CD4-positive, alpha-beta T cell treated with Interleukin-21 for 1 hour (primary cell): ENCODE measurements at regions not wholly inside any gene's neighbourhood (a gene's known extent, or its start where the extent isn't known, plus 50 kb on each side); places are given as distances from the start of the nearest gene placed in this dataset.

Experiments
- DNase-seq: peaks from one replicate; pipeline ENCODE4 v3.0.0-alpha.2; 2020

DNA sequence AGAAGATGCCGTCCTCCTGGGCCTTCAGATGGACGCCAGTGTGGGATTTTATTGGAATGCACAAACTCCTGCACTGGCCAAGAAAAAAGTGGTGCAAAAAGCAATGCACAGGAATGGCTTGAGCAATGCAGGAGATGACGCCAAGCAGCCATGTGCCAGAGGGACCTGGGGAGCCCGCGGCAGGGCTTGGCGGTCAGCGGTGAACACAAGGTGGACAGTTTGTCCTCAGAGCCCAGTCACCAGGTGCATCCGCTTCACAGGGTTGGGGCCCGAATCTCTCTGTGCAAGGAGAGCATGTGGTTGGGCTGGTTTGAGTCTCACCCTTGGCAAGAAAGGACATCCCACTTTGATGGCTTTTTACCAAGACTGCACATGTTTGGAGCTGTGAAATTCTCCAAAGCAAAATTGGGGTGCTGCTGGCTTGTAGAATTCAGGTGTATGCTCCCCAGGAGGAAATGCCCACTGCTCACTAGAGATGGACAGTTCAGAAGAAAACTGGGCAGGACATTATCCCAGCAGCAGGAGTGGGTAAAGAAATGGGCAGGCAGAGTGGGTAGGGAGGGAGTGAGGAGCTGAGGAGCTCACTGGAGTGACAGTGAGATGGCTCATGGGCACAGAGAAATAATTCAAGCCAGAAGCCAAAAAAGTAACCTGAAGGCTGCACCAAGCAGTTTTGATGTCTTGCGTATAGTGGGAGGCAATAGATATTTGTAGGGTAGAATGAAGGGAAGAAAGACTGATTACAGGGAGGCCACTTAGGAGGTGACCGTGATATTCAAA is 463.9 kb downstream of the MTRR start:
- DNase-seq = no peak

DNA sequence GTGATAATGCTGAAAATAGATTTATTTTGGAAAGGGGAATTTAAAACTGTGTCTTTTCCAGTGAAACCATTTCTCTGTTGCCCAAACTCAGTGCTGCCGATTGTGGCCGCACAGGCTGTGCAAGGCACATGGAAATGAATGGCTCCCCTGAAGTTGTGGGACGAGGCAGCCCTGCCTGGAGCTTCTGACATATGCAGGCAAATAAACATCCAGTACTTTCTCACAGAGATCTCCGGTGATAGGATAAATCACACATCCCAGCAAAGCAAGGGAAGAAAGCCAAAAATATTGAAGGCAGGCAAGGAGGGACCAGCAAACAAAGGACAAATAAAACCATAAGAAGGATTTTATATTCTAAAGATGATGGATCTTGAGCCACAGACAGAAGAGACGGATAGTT is 464.5 kb downstream of the MTRR start:
- DNase-seq = no peak

DNA sequence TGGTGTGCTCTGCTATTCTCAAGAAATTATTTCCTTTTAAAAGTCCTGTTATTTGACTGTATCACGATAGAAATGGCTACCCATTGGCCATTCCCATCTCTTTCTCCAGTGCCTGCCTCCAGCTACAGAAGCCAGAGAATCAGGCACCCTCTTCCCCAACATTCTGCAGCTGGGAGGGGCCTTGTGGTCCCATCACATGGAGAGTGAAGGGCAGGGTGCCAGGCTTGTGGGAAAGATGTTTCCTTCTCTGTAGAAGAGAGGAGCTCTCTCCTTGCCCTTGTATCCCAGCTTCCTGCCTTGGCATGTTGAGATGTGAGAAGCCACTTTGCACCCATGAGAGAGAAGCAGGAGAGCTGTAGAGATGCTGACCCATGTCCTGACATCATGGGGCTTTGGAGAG is 465.0 kb downstream of the MTRR start:
- DNase-seq = no peak

DNA sequence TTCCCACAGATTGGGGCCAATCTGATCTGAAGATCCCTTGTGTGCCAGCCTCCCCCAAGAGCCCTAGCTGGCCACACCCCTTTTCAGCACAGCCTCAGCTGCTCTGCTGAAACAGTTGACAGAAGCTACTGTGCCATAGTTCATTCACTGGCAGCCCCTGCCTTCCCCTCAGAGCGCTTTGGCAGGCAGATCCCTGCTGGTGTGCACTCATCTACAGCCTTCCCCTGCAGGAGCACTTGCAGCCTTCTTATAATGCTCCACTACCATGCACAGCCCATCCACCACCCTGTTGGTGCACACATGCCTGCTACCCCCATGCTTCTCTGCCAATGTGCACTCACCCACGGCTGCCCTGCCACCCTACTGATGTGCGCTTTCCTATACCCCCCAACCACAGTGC is 471.3 kb downstream of the MTRR start:
- no peak for DNase-seq

DNA sequence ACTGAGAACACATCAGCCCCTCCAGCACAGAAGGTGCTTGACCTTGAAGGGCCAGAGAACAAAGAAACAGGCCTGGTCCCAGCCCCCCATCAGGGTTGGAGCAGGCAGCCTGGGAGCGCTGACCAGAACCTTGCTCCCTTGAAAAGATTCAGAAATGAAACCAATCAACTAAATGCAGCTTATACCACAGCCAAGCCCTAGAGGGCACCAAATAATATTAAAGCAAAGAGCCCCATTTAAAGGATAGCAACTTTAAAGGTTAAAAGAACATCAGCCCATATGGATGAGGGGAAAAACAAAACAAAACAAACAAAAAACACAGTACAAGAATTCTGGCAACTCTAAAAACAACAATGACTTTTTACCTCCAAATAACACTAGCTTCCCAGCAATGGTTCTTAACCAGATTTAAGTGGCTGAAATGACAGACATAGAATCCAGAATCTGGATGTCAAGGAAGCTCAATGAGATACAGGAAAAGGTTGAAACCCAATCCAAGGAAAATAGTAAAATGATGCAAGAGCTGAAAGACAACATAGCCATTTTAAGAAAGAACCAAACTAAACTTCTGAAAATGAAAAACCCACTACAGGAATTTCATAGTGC is 471.9 kb downstream of the MTRR start:
- no peak for DNase-seq

DNA sequence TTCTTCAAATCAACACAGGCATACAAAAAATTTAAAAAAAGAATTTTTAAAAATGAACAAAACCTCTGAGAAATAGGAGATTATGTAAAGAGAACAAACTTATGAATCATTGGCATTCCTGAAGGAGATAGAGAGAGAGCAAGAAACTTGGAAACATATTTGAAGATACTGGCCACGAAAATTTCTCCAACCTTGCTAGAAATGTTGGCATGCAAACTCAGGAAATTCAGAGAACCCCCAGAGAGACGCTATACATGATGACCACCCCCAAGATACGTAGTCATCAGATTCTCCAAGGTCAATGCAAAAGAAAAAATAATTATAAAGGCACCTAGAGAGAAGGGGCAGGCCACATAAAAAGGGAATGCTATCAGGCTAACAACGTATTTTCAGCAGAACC is 472.5 kb downstream of the MTRR start:
- no peak for DNase-seq

DNA sequence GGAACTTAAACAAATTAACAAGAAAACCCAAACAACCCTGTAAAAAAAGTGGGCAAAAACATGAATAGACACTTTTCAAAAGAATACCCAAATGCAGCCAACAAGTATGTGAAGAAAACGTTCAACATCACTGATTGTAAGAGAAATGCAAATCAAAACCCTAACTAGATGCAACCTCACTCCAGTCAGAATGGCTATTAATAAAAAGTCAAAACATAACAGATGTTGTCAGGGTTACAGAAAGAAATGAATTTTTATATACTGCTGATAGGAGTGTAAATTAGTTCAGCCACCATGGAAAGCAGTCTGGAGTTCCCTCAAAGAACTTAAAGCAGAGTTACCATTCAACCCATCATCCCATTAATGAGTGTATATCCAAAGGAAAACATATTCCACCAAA is 479.0 kb downstream of the MTRR start:
- no peak for DNase-seq

DNA sequence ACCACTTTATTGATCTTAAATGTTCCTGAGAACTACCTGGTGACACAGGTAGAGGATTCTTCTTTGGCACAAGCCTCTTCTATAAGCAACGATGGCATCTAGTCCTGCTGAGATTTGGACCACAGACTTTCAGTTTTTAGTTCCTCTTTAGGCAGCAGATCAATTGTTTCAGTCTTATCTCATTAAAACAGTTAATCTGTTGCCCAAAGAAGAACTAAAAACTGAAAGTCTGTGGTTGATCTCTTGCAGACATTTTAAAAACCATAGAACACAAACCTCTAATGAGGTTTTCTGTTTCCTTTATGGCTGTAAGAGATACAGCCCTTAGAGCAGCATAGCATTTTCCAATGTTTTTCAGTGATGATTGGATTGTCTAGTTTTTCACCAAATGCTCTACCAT is 480.9 kb downstream of the MTRR start:
- no peak for DNase-seq

DNA sequence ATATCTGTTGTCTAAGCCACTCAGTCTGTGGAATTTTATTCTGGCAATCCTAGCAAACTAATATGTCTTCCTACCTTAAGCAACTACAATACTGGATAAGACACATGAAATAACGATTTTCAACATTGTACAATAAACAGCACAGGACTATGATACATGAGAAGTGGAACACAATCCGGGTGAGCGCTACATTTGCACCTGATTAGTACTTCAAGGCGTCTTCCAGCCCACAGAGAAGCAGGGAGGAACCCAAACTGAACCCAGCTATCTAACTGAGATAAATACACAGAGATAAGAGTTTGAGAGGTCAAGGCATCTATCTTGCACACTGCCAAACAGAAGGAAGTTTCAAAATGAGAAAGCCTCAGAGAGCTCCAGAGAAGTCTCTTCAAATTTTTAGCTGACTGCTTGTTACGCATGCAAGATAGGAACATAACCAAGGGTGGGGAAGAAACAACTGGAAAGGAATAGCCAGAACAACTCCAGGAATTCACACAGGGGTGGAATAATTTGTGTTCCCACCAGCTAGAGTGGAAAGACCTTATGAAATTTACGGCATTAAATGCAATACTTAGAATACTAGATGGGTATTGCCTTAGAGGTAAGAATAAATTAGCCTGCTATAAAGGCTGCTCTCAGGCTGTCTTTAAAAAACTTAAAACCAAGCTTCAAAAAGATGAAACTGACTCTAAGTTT is 481.8 kb downstream of the MTRR start:
- DNase-seq = no peak

DNA sequence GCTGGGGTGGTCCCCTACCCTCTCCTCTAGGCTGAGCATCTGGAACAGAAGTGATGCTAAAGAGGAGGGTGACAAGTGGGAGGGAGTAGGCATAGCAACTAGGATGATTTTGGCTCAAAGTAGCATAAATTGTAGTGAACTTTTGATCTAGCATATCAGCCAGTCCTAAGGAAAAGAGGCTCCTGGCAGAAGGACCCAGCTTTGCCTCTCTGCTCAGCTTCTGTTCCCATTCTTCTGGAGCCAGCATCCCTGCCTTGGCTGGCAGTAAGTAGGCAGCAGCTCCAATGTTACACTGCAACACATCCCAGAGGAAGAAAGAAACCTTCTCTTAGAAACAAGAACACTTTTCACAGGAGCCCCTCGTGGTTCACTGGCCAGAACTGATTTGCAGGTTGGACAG is 487.0 kb downstream of the MTRR start:
- DNase-seq = no peak

DNA sequence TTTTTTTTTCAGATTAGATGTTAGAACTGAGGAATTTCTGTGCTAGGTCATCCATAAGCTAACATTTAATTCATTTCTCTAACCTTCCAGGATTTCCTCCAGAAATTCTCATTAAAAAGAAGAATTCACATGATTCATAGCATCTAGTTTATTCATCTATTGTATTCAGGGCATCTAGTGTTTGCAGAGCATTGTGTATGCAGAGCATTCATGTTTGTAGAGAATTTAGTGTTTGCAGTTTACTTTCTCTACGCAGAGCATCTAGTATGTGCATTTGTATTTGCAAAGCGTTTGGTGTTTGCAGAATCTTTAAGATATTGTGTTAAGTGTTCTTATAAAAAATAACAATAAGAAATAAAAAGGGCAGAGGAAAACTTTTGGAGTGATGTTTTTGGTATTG is 491.1 kb downstream of the MTRR start:
- no peak for DNase-seq

DNA sequence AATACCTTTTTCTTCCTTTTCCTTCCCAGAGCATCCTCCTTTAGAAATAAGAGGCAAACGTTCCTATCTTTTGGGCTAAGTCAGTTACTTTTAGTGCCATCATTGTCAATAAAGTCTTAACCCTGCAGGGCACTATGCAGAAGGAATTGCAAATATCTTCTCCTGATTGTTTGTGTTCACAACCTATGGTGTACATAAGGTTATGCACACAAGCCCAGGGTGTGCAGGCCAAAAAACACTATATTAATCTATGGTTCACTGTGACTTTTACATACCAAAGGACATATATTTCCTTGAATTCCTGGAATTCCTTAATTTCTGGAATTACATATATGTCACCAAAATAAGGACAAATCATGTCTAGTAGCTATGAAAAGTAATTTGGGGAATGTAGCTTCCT is 493.5 kb downstream of the MTRR start:
- DNase-seq = no peak

DNA sequence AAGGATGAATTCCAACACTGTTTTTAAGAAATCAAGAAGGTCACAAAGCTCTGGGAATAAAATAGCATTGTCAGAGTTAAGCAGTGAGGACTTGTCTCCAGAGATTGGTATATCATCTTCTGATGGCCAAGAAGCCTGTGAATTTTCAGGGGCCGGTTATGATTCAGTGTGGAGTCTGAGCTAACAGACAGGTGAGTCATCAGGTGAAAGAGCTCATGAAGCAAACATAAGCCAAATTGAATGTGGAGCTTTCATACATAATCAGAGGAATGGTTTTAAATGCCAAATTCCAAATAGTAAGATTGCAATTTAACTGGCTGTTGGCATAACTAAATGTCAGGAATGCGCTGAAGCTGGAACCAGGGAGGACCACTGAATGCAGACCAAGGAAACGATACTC is 494.2 kb downstream of the MTRR start:
- no peak for DNase-seq

DNA sequence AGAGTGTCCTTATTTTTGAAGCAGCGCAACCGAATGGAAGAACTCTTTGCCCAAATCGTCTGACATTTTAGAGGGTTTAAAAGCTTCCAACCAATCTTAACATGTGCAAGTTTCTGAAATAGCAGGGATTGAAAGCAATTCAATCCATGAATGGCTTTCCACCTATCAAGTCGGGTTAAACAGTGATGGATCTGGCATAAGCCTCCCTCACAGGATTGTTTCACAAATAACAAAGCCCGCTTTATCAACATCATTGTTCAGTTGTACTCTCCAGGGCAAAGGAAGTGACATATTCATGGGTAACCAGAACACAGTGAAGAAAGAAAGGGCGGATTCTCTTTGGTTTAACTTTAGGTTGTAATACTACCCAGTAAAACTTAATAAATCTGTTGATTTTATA is 497.3 kb downstream of the MTRR start:
- DNase-seq = no peak

DNA sequence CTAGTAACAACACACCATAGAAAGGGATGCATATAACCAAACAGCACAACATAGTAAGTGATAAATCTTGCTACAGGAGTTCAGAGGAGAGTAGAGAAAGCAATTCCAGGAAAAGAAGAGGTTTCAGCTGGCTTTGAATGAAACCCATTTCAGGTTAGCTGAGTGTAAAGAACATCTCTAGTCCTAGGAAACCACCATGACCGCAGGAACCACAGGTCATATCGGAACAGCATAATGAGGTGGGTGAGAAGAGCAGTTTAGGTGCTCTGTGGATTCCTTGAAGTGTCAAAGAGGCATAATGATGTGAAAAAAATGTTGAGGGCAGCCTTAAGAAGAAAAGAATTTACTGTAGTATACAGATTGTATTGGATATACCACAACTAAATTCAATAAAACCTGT is 507.5 kb downstream of the MTRR start:
- DNase-seq = no peak

DNA sequence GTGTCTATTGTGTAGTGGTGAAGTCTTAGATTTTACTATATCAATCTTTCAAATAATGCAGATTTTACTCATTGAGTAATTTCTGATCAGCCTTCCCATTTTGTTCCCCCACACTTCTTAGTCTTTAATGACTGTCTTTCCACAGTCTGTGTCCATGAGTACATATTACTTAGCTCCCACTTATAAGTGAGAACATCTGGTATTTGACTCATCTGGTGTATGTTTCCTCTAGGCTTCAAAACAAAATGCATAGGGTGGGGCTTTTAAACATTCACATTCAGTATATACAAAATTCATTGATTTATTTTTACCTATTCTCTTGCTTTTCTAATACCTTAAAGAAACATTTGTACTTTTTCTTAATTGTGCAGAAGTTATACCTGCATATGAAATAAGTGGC is 513.0 kb downstream of the MTRR start:
- DNase-seq = no peak

DNA sequence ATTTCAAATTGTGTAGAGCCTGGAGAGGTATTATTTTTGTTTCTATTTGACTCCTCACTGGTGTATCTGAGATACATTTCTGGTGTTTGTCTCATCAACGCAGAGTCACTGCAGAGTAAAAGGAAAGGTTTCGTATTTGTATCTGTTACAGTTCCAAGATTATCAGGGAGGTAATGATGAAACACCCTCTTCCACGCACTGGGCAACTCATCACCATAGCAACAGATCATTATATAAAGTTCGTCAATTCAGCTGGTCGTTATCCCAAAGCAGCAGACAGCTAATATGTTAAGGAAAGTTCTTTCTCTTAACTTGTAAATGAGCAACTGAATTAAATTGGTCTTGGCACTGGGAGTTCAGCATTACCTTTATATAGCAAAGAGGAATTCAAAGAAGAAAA is 513.5 kb downstream of the MTRR start:
- DNase-seq = no peak

DNA sequence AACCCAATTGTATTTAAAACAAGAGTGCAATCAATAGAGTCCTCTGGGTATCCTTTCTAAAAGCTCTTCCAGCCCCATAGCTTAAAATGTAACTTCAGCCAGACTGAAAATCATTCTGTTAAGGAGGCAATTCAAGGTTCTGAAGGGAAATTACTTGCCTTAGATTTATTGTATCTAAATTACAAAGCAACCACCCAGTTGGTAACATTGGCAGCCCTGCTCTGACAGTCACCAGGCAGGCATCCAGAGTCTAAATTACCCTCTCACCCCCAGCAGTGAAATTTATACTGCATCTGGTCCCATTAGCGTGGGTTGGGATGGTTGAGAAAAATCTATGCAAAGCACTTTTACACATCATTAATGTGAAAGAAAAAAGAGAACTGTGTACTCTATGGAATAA is 514.7 kb downstream of the MTRR start:
- DNase-seq = no peak

DNA sequence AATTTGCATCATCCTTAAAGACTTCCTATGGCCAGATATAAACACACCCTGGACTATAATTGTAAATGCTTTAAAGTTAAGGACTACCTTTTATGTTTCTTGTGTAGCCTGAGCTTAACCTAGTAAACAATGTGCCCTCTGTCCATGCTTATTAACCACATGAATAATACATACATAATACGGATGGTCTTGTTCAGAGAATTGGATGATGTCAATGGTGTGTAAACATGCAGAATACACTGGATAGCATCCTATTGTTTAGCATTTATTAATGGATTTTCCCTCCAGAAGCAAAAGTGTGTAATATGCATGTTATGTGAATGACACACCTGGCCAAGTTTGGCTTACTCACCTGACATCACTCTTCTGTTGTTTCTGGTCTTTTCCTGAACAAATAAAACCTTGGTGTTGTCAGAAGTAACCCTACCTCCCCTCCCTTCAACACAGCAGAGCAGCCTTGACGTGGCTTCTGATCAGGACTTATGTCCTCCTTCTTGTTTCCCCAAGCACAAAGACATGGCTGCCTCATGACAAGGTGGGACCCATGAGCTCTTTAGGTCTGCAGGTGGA is 517.9 kb downstream of the MTRR start:
- DNase-seq = no peak

DNA sequence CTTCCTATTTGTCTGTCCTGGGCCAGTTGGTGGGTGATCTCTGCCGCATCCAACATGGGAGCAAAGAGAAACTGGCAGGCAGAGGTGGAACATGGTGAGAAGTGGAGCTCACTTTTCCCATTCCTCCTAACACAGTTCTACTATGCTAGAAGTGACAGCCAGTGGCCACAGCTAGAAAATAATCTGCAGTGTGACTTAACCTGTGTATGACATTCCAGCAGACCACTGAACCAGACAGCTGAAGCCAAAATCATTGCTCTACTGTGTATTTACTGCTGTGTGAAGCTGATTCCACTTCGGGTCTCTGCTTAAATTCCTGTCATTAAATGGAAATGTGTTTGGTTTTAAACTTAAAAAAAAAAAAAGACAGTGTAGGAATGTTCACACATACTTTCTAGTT is 523.0 kb downstream of the MTRR start:
- no peak for DNase-seq

DNA sequence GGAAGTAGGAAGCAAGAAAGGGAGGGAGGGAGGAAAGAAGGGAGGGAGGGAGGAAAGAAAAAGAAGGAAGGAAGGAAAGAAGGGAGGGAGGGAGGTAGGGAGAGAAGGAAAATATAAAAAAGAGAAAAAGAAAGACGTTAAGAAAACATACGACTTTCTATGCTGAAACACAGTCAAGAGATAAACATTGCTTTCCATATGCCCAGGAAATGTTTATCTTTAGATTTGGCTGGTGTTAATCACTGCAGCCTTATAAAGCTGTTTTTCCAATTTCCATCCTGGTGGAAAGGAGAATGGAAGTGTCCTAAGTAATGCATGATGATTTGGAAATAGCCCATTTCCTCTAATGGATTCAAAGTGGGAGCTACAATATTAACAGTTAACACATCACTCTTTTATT is 524.3 kb downstream of the MTRR start:
- DNase-seq = no peak

DNA sequence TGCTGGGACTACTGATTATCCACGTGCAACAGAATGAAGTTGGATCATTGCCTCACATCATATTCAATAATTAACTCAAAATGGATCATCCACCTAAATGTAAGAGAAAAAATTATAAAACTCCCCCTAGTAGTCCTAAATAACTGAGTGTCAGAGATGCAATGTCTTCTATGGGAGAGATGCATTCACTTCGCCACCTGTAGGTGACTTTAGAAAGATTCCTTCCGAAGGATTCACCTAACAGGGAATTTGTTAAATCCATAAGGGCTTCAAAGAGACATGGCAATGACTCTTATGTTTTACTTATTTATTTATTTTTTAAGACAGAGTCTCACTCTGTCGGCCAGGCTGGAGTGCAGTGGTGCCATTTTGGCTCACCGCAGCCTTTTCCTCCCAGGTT is 526.0 kb downstream of the MTRR start:
- no peak for DNase-seq

DNA sequence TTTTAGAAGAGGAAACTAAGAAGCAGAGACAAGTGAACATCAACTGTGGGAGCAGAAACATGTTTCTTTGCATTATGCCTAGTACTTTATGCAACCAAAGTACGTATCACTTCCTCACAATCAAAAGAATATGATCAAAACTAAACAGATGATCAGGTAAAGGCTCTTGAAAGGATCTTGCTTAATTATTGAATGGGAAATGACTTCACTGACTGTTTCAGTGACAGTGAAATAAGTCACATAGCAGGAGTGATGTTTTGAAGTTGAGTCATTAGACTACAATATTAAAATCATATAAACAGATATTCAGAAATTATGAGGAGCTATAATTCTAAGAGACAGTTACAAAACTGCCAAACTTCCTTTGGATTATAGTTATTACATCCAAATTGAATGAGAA is 527.3 kb downstream of the MTRR start:
- DNase-seq = no peak

DNA sequence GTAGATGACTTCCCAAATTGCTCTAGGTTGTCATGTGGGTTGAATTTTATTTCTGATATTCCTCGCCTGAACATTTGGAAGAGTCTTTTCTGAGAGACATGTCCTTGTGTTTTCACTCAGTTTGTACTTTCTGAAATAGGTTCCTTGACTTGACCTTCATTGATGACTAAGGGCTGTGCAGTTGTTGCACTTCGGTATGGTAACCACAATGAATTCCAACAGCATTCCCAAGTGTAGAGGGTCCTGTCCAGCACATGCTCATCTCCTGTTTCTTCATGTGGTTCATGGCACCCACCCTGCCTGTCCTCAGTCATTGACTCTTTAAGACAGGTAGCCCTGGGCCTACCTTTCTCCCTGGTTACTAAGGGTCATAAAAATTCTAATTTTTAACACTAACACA is 527.8 kb downstream of the MTRR start:
- no peak for DNase-seq
